ENCODE measurements at regions not wholly inside any gene's neighbourhood (a gene's known extent, or its start where the extent isn't known, plus 50 kb on each side); places are given as distances from the start of the nearest gene placed in this dataset.

GRCh38 chr5:166570865-166571264, 1720.6 kb upstream of the WWC1 start:
- Histone ChIP-seq H2AFZ (ENCODE audit: insufficient read depth, low read depth, low read length, poor library complexity, severe bottlenecking) (no peak overlapping the region), H4K20me1 (ENCODE audit: insufficient read depth, low read length) (no peaks in the 10 kb centered on the region), H3K4me2 (replicated peaks; ENCODE audit: extremely low read depth, low read length, poor library complexity, severe bottlenecking) (no peak overlapping the region), H3K36me3 (replicated peaks in 1 of 2; ENCODE audit: control insufficient read depth in 1 of 2, insufficient read depth in 2 of 2, low read length in 2 of 2) (no peaks in the 10 kb centered on the region), H3K9me3 (replicated peaks in 1 of 2; ENCODE audit: control insufficient read depth in 1 of 2, insufficient read depth in 1 of 2, low read length in 2 of 2) (peaks cover 0 to 4% of the 10 kb centered on the region in 2 donors), H3K9ac (ENCODE audit: insufficient read depth, low read length, poor library complexity, severe bottlenecking) (no peak overlapping the region), H3K4me3 (replicated peaks in 1 of 3; ENCODE audit: low read depth in 2 of 3, low read length in 3 of 3) (no peak overlapping the region), H3K27me3 (ENCODE audit: control insufficient read depth in 2 of 2, insufficient read depth in 2 of 2, low read length in 2 of 2) (no peaks in the 10 kb centered on the region), H3K27ac (ENCODE audit: low read depth in 1 of 2, low read length in 2 of 2) (no peak overlapping the region), H3K4me1 (ENCODE audit: control insufficient read depth in 1 of 2, insufficient read depth in 2 of 2, low read length in 2 of 2) (no peaks in the 10 kb centered on the region), H3K79me2 (ENCODE audit: insufficient read depth, low read length) (no peaks in the 10 kb centered on the region)
- intact Hi-C loops (cut with micrococcal nuclease) = no loop called here
- Mint-ChIP-seq H3K27ac (no peak overlapping the region), H3K9me3 (peaks cover 0 to 3% (median 1%) of the 10 kb centered on the region in 7 donors), H3K4me3 (no peak overlapping the region), H3K27me3 (ENCODE audit: low read depth in 3 of 3) (peaks cover 0 to 1% (median 0%) of the 10 kb centered on the region in 3 donors), H3K36me3 (no peaks in the 10 kb centered on the region), H3K4me1 (no peaks in the 10 kb centered on the region)
- TF ChIP-seq, protein P1, sequence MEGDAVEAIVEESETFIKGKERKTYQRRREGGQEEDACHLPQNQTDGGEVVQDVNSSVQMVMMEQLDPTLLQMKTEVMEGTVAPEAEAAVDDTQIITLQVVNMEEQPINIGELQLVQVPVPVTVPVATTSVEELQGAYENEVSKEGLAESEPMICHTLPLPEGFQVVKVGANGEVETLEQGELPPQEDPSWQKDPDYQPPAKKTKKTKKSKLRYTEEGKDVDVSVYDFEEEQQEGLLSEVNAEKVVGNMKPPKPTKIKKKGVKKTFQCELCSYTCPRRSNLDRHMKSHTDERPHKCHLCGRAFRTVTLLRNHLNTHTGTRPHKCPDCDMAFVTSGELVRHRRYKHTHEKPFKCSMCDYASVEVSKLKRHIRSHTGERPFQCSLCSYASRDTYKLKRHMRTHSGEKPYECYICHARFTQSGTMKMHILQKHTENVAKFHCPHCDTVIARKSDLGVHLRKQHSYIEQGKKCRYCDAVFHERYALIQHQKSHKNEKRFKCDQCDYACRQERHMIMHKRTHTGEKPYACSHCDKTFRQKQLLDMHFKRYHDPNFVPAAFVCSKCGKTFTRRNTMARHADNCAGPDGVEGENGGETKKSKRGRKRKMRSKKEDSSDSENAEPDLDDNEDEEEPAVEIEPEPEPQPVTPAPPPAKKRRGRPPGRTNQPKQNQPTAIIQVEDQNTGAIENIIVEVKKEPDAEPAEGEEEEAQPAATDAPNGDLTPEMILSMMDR (IDR thresholded peaks at IDR 0.05) = no peak
- no peak for DNase-seq
- WGBS (ENCODE audit: insufficient coverage) = 64% methylated on average over 5 of the region's 6 CpGs

GRCh38 chr5:166571668-166572067, 1719.8 kb upstream of the WWC1 start:
- Histone ChIP-seq H3K27me3 (ENCODE audit: control insufficient read depth in 2 of 2, insufficient read depth in 2 of 2, low read length in 2 of 2) (no peaks in the 10 kb centered on the region), H2AFZ (ENCODE audit: insufficient read depth, low read depth, low read length, poor library complexity, severe bottlenecking) (no peak overlapping the region), H3K4me2 (replicated peaks; ENCODE audit: extremely low read depth, low read length, poor library complexity, severe bottlenecking) (no peak overlapping the region), H3K27ac (ENCODE audit: low read depth in 1 of 2, low read length in 2 of 2) (no peak overlapping the region), H3K4me3 (replicated peaks in 1 of 3; ENCODE audit: low read depth in 2 of 3, low read length in 3 of 3) (no peak overlapping the region), H3K4me1 (ENCODE audit: control insufficient read depth in 1 of 2, insufficient read depth in 2 of 2, low read length in 2 of 2) (no peaks in the 10 kb centered on the region), H4K20me1 (ENCODE audit: insufficient read depth, low read length) (no peaks in the 10 kb centered on the region), H3K36me3 (replicated peaks in 1 of 2; ENCODE audit: control insufficient read depth in 1 of 2, insufficient read depth in 2 of 2, low read length in 2 of 2) (no peaks in the 10 kb centered on the region), H3K79me2 (ENCODE audit: insufficient read depth, low read length) (no peaks in the 10 kb centered on the region), H3K9me3 (replicated peaks in 1 of 2; ENCODE audit: control insufficient read depth in 1 of 2, insufficient read depth in 1 of 2, low read length in 2 of 2) (peaks cover 0 to 4% of the 10 kb centered on the region in 2 donors), H3K9ac (ENCODE audit: insufficient read depth, low read length, poor library complexity, severe bottlenecking) (no peak overlapping the region)
- Mint-ChIP-seq H3K9me3 (peaks cover 0 to 3% (median 1%) of the 10 kb centered on the region in 7 donors), H3K27ac (no peak overlapping the region), H3K4me1 (no peaks in the 10 kb centered on the region), H3K4me3 (no peak overlapping the region), H3K27me3 (ENCODE audit: low read depth in 3 of 3) (peaks cover 0 to 1% (median 0%) of the 10 kb centered on the region in 3 donors), H3K36me3 (no peaks in the 10 kb centered on the region)
- TF ChIP-seq, protein P1 (IDR thresholded peaks at IDR 0.05) = no peak
- intact Hi-C loops (cut with micrococcal nuclease) = no loop called here
- no peak for DNase-seq

Measured in CD14-positive monocyte (primary cell).